ENCODE measurements at regions not wholly inside any gene's neighbourhood (a gene's known extent, or its start where the extent isn't known, plus 50 kb on each side); places are given as distances from the start of the nearest gene placed in this dataset.

DNA sequence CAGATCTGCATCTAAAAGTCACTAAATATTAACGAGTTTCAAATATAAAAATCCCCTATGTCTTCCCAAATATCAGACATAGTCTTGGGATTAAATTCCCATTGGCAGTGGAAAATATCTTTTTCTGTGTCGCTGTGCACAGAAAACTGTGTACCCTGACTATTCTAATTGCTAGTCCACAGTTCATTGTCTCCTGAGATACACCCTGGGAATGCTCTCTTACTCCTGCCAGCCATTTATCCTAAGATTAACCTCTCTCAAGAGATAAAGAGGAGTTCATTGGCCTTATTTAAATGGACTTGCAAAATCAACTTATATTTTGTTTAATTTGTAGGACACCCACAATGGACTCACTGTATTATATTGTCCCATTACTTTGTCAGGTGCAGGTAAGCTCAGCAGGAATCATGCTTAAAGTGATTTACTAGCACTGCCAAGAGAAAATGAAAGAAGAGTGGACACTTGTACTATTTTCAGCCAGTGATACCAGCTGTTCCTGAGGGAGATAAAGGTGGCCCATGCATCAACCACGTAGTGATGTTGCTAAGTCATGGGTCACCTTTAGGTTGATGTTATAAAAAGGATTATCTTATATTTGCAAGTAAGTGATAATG lies 553.8 kb downstream of the PIK3C3 start:
- Histone ChIP-seq H3K4me1 (no peaks in the 10 kb centered on the region), H3K9me3 (no peaks in the 10 kb centered on the region), H3K27me3 (replicated peaks; ENCODE audit: control insufficient read depth, insufficient read depth, low read length) (no peaks in the 10 kb centered on the region), H3K36me3 (ENCODE audit: control insufficient read depth, insufficient read depth, low read length) (no peaks in the 10 kb centered on the region), H3K4me3 (ENCODE audit: low read depth, low read length) (no peak overlapping the region)
- POLR2A ChIA-PET = no interaction called here
- H3K4me3 Mint-ChIP-seq (ENCODE audit: unreplicated experiment) = no peak overlapping the region
- TF ChIP-seq, protein P1, sequence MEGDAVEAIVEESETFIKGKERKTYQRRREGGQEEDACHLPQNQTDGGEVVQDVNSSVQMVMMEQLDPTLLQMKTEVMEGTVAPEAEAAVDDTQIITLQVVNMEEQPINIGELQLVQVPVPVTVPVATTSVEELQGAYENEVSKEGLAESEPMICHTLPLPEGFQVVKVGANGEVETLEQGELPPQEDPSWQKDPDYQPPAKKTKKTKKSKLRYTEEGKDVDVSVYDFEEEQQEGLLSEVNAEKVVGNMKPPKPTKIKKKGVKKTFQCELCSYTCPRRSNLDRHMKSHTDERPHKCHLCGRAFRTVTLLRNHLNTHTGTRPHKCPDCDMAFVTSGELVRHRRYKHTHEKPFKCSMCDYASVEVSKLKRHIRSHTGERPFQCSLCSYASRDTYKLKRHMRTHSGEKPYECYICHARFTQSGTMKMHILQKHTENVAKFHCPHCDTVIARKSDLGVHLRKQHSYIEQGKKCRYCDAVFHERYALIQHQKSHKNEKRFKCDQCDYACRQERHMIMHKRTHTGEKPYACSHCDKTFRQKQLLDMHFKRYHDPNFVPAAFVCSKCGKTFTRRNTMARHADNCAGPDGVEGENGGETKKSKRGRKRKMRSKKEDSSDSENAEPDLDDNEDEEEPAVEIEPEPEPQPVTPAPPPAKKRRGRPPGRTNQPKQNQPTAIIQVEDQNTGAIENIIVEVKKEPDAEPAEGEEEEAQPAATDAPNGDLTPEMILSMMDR (IDR thresholded peaks at IDR 0.05; ENCODE audit: insufficient read depth in 1 of 2, low read depth in 1 of 2, low read length in 1 of 2, severe bottlenecking in 1 of 2, unreplicated experiment in 1 of 2) = no peak
- H3K36me3 Mint-ChIP-seq (ENCODE audit: insufficient read depth, unreplicated experiment) = no peaks in the 10 kb centered on the region
- no peaks in the 10 kb centered on the region for H3K27me3 Mint-ChIP-seq (ENCODE audit: insufficient read depth, unreplicated experiment)
- no peak overlapping the region for H3K27ac Mint-ChIP-seq (ENCODE audit: unreplicated experiment)
- CTCF ChIA-PET = no interaction called here
- H3K9me3 Mint-ChIP-seq (ENCODE audit: unreplicated experiment) = peaks cover 31% of the 10 kb centered on the region
- H3K4me1 Mint-ChIP-seq (ENCODE audit: low read depth, unreplicated experiment) = peaks cover 6% of the 10 kb centered on the region
- no TSS peak for BruUV-seq (replicated peaks)
- no peak for DNase-seq
- intact Hi-C loops (cut with micrococcal nuclease; ENCODE audit: unreplicated experiment) = no loop called here

- ChIA-PET POLR2A (no interaction called here), CTCF (no interaction called here)
- intact Hi-C loops (cut with micrococcal nuclease; ENCODE audit: unreplicated experiment) = no loop called here
- no peaks in the 10 kb centered on the region for H3K4me1 ChIP-seq
- H3K4me3 Mint-ChIP-seq (ENCODE audit: unreplicated experiment) = no peak overlapping the region
- no peak overlapping the region for H3K4me3 ChIP-seq (ENCODE audit: low read depth, low read length)
- H3K27me3 Mint-ChIP-seq (ENCODE audit: insufficient read depth, unreplicated experiment) = no peaks in the 10 kb centered on the region
- peaks cover 31% of the 10 kb centered on the region for H3K9me3 Mint-ChIP-seq (ENCODE audit: unreplicated experiment)
- TF ChIP-seq, protein P1 (IDR thresholded peaks at IDR 0.05; ENCODE audit: insufficient read depth in 1 of 2, low read depth in 1 of 2, low read length in 1 of 2, severe bottlenecking in 1 of 2, unreplicated experiment in 1 of 2) = no peak
- no peak overlapping the region for H3K27ac Mint-ChIP-seq (ENCODE audit: unreplicated experiment)
- H3K36me3 Mint-ChIP-seq (ENCODE audit: insufficient read depth, unreplicated experiment) = no peaks in the 10 kb centered on the region
- BruUV-seq (replicated peaks) = no TSS peak
- H3K4me1 Mint-ChIP-seq (ENCODE audit: low read depth, unreplicated experiment) = peaks cover 6% of the 10 kb centered on the region
- no peaks in the 10 kb centered on the region for H3K27me3 ChIP-seq (replicated peaks; ENCODE audit: control insufficient read depth, insufficient read depth, low read length)
- H3K36me3 ChIP-seq (ENCODE audit: control insufficient read depth, insufficient read depth, low read length) = no peaks in the 10 kb centered on the region
- no peaks in the 10 kb centered on the region for H3K9me3 ChIP-seq
- no peak for DNase-seq
Measured at GRCh38 chr18:42509750-42510415, 554.8 kb downstream of the PIK3C3 start.

DNA sequence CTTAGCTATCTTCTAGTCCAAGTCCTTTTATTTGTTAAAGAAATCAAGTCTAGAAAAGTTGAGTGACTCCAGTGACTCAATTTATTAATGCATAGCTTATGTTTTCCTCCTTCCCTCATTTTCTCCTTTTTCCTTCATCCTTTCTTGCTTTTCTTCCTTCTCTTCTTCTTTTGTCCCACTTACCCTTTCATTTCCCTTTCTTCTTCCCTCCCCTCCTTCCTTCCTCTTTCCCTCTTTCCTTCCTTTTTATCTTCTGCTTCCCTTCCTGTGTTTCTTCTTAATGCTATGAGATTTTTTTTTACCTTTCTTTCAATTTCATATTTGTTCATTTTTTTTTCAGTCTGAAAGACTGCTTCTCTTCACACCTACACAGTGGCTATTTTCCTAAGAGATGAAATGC lies 555.5 kb downstream of the PIK3C3 start:
- ChIA-PET POLR2A (no interaction called here), CTCF (no interaction called here)
- intact Hi-C loops (cut with micrococcal nuclease; ENCODE audit: unreplicated experiment) = no loop called here
- TF ChIP-seq, protein P1 (IDR thresholded peaks at IDR 0.05; ENCODE audit: insufficient read depth in 1 of 2, low read depth in 1 of 2, low read length in 1 of 2, severe bottlenecking in 1 of 2, unreplicated experiment in 1 of 2) = no peak
- no peaks in the 10 kb centered on the region for H3K27me3 Mint-ChIP-seq (ENCODE audit: insufficient read depth, unreplicated experiment)
- Histone ChIP-seq H3K4me3 (ENCODE audit: low read depth, low read length) (no peak overlapping the region), H3K27me3 (replicated peaks; ENCODE audit: control insufficient read depth, insufficient read depth, low read length) (no peaks in the 10 kb centered on the region), H3K36me3 (ENCODE audit: control insufficient read depth, insufficient read depth, low read length) (no peaks in the 10 kb centered on the region), H3K9me3 (no peaks in the 10 kb centered on the region), H3K4me1 (no peaks in the 10 kb centered on the region)
- BruUV-seq (replicated peaks) = no TSS peak
- H3K4me1 Mint-ChIP-seq (ENCODE audit: low read depth, unreplicated experiment) = peaks cover 6% of the 10 kb centered on the region
- no peak overlapping the region for H3K4me3 Mint-ChIP-seq (ENCODE audit: unreplicated experiment)
- H3K36me3 Mint-ChIP-seq (ENCODE audit: insufficient read depth, unreplicated experiment) = no peaks in the 10 kb centered on the region
- H3K9me3 Mint-ChIP-seq (ENCODE audit: unreplicated experiment) = peaks cover 29% of the 10 kb centered on the region
- DNase-seq = no peak
- H3K27ac Mint-ChIP-seq (ENCODE audit: unreplicated experiment) = no peak overlapping the region
